Rectal smooth muscle tissue (tissue), 1 donor: ENCODE measurements at regions not wholly inside any gene's neighbourhood (a gene's known extent, or its start where the extent isn't known, plus 50 kb on each side); places are given as distances from the start of the nearest gene placed in this dataset.

ENCODE experiments used
- H3K27ac ChIP-seq: one replicate; pipeline ENCODE4 v1.7.0; 2013; ENCODE audit warnings: low read depth, low read length, inconsistent platforms
- H3K27me3 ChIP-seq: one replicate; pipeline ENCODE4 v1.7.0; 2013; ENCODE audit warnings: low read length; ENCODE audit not compliant: control insufficient read depth, insufficient read depth
- H3K36me3 ChIP-seq: one replicate; pipeline ENCODE4 v1.7.0; 2013; ENCODE audit warnings: low read length; ENCODE audit not compliant: control insufficient read depth, insufficient read depth
- H3K4me1 ChIP-seq: one replicate; pipeline ENCODE4 v1.7.0; 2013; ENCODE audit warnings: low read length; ENCODE audit not compliant: control insufficient read depth, insufficient read depth
- H3K4me3 ChIP-seq: one replicate; pipeline ENCODE4 v1.7.0; 2013; ENCODE audit warnings: low read length
- H3K9ac ChIP-seq: one replicate; pipeline ENCODE4 v1.7.0; 2013; ENCODE audit warnings: low read length

GRCh38 chr21:27571706-27572105, 604.8 kb upstream of the ADAMTS5 start:
- Histone ChIP-seq H3K27ac (no peak overlapping the region), H3K4me1 (peaks cover 7% of the 10 kb centered on the region), H3K36me3 (no peaks in the 10 kb centered on the region), H3K9ac (no peak overlapping the region), H3K27me3 (no peaks in the 10 kb centered on the region), H3K4me3 (no peak overlapping the region)

- no peak overlapping the region for H3K27ac ChIP-seq
- H3K4me3 ChIP-seq, result no peak overlapping the region
These were observed 603.5 kb upstream of the ADAMTS5 start for GRCh38 chr21:27570306-27570868.

GRCh38 chr21:27569831-27570230, 602.9 kb upstream of the ADAMTS5 start:
- Histone ChIP-seq H3K36me3 (no peaks in the 10 kb centered on the region), H3K4me3 (no peak overlapping the region), H3K4me1 (peaks cover 7% of the 10 kb centered on the region), H3K27ac (no peak overlapping the region), H3K27me3 (no peaks in the 10 kb centered on the region), H3K9ac (no peak overlapping the region)

More at GRCh38 chr21:27570306-27570868, 603.5 kb upstream of the ADAMTS5 start:
- H3K4me1 ChIP-seq, result peaks cover 7% of the 10 kb centered on the region
- no peaks in the 10 kb centered on the region for H3K36me3 ChIP-seq
- no peak overlapping the region for H3K9ac ChIP-seq
- H3K27me3 ChIP-seq, result no peaks in the 10 kb centered on the region

- no peak overlapping the region for H3K27ac ChIP-seq
- peaks cover 7% of the 10 kb centered on the region for H3K4me1 ChIP-seq
- no peaks in the 10 kb centered on the region for H3K27me3 ChIP-seq
- H3K36me3 ChIP-seq, result no peaks in the 10 kb centered on the region
- no peak overlapping the region for H3K9ac ChIP-seq
- no peak overlapping the region for H3K4me3 ChIP-seq
These were observed 602.2 kb upstream of the ADAMTS5 start for GRCh38 chr21:27569091-27569490.

DNA sequence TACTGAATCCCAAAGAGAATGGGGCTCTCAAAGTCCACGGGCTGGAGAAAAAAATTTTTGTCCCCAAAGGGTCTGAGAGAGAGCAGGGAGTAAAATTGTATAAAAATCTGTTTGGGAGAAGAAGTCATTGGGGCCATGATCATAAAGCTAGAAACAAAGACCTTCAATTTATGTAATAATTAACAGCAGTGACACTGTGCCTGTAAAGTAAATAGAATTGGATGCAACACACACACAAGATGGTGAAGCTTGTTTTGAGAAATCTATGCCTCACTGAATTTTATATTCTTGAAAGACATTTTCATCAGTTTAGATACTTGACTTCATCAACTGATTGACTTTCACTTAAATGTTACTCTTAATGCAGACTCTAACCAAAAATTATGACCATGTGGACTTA, 600.5 kb upstream of the ADAMTS5 start:
- Histone ChIP-seq H3K27me3 (no peaks in the 10 kb centered on the region), H3K4me1 (peaks cover 7% of the 10 kb centered on the region), H3K9ac (no peak overlapping the region), H3K36me3 (no peaks in the 10 kb centered on the region), H3K27ac (no peak overlapping the region), H3K4me3 (no peak overlapping the region)

- no peaks in the 10 kb centered on the region for H3K27me3 ChIP-seq
- H3K9ac ChIP-seq, result no peak overlapping the region
- no peak overlapping the region for H3K4me3 ChIP-seq
- H3K27ac ChIP-seq, result no peak overlapping the region
- H3K36me3 ChIP-seq, result no peaks in the 10 kb centered on the region
- H3K4me1 ChIP-seq, result peaks cover 7% of the 10 kb centered on the region
These were observed 599.6 kb upstream of the ADAMTS5 start for GRCh38 chr21:27566521-27566920.

- Histone ChIP-seq H3K27ac (no peak overlapping the region), H3K4me1 (peaks cover 2% of the 10 kb centered on the region), H3K36me3 (no peaks in the 10 kb centered on the region), H3K9ac (no peak overlapping the region), H3K27me3 (no peaks in the 10 kb centered on the region), H3K4me3 (no peak overlapping the region)
These were observed 598.5 kb upstream of the ADAMTS5 start for GRCh38 chr21:27565364-27565763.

- H3K9ac ChIP-seq, result no peak overlapping the region
- H3K27me3 ChIP-seq, result no peaks in the 10 kb centered on the region
- no peak overlapping the region for H3K27ac ChIP-seq
- no peaks in the 10 kb centered on the region for H3K4me1 ChIP-seq
- no peak overlapping the region for H3K4me3 ChIP-seq
- H3K36me3 ChIP-seq, result no peaks in the 10 kb centered on the region
These were observed 597.9 kb upstream of the ADAMTS5 start for GRCh38 chr21:27564684-27565301.

- H3K36me3 ChIP-seq, result no peaks in the 10 kb centered on the region
These were observed 595.4 kb upstream of the ADAMTS5 start for GRCh38 chr21:27562303-27562702.

DNA sequence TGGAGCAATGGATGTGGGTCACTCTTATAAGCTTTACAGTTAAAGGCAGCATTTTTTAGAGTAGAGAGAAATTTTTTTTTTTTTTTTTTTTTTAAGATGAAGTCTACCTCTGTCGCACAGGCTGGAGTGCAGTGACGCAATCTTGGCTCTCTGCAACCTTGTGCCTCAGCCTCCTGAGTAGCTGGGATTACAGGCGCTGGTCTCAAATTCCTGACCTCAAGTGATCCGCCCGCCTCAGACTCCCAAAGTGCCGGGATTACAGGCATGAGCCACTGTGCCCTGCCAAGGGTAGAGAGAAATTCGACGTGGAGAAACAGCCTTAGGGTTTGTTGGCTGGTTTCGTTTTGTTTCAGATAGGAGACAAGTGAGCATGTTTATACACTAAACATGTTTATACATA, 594.2 kb upstream of the ADAMTS5 start:
- H3K4me1 ChIP-seq, result no peaks in the 10 kb centered on the region
- H3K27ac ChIP-seq, result no peak overlapping the region
- H3K9ac ChIP-seq, result no peak overlapping the region
- no peaks in the 10 kb centered on the region for H3K27me3 ChIP-seq
- no peaks in the 10 kb centered on the region for H3K36me3 ChIP-seq
- no peak overlapping the region for H3K4me3 ChIP-seq

More at GRCh38 chr21:27562303-27562702, 595.4 kb upstream of the ADAMTS5 start:
- Histone ChIP-seq H3K27me3 (no peaks in the 10 kb centered on the region), H3K27ac (no peak overlapping the region), H3K9ac (no peak overlapping the region), H3K4me3 (no peak overlapping the region), H3K4me1 (no peaks in the 10 kb centered on the region)

DNA sequence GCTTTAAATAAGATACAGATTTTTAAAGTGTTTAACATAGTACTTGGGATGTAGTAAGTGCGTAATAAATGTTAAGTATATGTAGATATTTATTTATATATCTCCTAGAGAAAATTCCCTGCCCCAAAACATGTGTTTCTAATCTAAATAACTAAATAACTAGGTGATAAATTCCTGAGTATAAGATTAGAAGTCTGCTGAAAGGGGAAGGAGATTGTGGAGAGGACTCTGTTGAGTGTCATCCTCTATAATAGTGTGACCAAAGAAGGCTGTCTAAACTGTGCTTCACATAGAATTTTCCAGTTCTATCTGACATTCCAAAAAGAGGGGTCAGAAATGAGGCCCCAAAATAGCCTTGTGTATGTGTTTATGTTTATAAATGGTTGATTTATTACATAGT, 590.5 kb upstream of the ADAMTS5 start:
- Histone ChIP-seq H3K27ac (no peak overlapping the region), H3K9ac (no peak overlapping the region), H3K27me3 (no peaks in the 10 kb centered on the region), H3K36me3 (no peaks in the 10 kb centered on the region), H3K4me1 (no peaks in the 10 kb centered on the region), H3K4me3 (no peak overlapping the region)

DNA sequence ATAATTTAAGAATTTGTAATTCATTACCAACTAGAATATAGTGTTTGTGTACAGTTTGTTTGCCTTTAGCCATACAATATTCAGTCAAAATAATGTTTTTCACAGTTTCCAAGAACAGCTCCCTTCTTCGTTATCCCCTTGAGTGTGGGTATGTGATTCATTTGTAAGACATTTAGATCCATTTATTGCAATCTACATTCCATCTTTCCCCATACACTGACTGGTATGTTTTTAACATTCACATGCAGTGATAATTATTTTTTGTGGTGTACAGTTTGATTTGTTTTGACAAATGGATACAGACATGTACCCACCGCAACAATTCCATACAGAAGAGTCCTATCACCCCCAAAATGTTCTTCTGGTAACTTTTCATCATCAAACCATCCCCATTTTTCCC, 589.1 kb upstream of the ADAMTS5 start:
- Histone ChIP-seq H3K4me3 (no peak overlapping the region), H3K9ac (no peak overlapping the region), H3K27me3 (no peaks in the 10 kb centered on the region), H3K27ac (no peak overlapping the region), H3K4me1 (no peaks in the 10 kb centered on the region), H3K36me3 (no peaks in the 10 kb centered on the region)

DNA sequence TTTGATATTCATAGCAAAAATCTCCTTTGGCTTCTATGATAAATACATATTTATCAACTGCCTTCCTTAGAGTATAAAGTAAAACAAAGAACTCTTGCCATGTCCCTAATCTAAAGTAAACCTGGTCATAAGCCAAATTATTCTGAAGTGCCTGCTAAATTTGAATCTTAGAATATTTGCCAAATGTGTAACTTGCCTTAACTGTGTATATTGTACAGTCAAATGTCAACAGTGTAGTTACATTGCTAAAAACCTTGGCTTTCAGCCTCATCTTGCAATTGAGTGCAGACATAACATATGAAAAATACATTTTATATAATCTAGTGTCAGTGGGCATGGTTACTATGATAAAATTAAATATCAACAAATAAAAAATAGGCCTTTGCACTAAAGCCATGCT, 583.4 kb upstream of the ADAMTS5 start:
- Histone ChIP-seq H3K27ac (no peak overlapping the region), H3K36me3 (no peaks in the 10 kb centered on the region), H3K4me3 (no peak overlapping the region), H3K9ac (no peak overlapping the region), H3K27me3 (no peaks in the 10 kb centered on the region), H3K4me1 (no peaks in the 10 kb centered on the region)
